Astrocyte of the cerebellum (primary cell): ENCODE measurements at regions not wholly inside any gene's neighbourhood (a gene's known extent, or its start where the extent isn't known, plus 50 kb on each side); places are given as distances from the start of the nearest gene placed in this dataset.

ENCODE experiments used
- DNase-seq: peaks from one replicate; pipeline ENCODE4 v3.0.0-alpha.2; 2011; ENCODE audit warnings: low read depth
- H3K4me3 ChIP-seq: 2 replicates; pipeline ENCODE4 v1.5.1; 2011; ENCODE audit warnings: mild to moderate bottlenecking, low read depth, low read length, moderate library complexity
- in situ Hi-C: cut with HindIII; loops from 2 replicates; pipeline ENCODE4 v1.10.0; 2017; ENCODE audit warnings: low sequenced_read_pairs
- TF ChIP-seq, protein P1 (sequence below): IDR thresholded peaks from 2 replicates; pipeline ENCODE4 v1.5.1; 2012; ENCODE audit warnings: low read length, low read depth, moderate library complexity, mild to moderate bottlenecking; ENCODE audit errors: missing control alignments

DNA sequence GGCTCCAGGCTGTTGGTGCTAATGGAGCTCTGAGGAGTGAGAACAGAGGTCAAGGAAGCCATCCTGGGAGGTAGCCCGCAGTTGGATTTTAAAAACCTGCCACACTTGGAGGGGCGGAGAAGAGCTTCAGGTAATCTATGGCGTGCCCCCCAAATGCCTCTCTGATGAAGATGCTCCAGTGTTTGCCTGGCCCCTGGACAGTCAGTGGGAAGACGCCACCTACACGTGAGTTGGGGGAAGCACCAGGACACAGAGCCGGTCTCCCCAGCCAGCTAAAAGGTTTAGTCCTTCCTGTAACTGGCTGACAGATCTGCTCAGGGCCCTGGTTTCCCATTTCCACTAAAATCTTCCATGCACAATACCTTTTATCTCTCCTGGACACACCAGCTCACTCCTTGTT lies 225.0 kb downstream of the TTC32 start:
- in situ Hi-C loops = no loop called here
- H3K4me3 ChIP-seq = no peak overlapping the region
- DNase-seq = no peak
- TF ChIP-seq, protein P1, sequence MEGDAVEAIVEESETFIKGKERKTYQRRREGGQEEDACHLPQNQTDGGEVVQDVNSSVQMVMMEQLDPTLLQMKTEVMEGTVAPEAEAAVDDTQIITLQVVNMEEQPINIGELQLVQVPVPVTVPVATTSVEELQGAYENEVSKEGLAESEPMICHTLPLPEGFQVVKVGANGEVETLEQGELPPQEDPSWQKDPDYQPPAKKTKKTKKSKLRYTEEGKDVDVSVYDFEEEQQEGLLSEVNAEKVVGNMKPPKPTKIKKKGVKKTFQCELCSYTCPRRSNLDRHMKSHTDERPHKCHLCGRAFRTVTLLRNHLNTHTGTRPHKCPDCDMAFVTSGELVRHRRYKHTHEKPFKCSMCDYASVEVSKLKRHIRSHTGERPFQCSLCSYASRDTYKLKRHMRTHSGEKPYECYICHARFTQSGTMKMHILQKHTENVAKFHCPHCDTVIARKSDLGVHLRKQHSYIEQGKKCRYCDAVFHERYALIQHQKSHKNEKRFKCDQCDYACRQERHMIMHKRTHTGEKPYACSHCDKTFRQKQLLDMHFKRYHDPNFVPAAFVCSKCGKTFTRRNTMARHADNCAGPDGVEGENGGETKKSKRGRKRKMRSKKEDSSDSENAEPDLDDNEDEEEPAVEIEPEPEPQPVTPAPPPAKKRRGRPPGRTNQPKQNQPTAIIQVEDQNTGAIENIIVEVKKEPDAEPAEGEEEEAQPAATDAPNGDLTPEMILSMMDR = no peak

DNA sequence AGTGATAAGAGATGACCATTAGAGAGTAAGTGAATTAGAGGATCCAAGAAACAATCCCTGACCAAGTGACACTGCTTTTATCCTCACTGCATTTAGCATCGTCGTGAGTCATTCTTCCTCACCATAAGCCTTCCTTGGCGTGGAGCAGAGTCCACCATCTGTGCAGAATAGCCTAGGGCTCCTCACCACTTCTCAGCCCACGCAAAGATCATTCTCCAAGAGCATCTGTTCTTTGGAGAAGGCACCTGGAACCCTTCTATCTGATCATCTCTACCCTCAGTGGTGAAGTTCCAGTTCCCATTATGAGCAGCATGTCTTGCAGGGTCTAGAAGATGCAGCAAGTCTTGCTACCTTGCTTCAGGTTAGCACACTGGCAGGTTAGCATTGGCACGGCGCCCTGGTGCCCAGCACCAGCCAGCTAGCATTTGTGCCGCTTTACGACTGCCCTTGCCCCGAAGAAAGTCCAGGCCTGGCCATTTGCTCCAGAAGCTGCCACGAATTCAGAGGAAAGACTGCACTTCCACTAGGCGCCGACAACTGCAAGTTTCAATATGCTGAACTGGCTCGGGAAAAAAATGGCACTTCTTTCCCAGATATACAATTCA lies 225.8 kb downstream of the TTC32 start:
- TF ChIP-seq, protein P1 = no peak
- in situ Hi-C loops = no loop called here
- DNase-seq = no peak
- H3K4me3 ChIP-seq = no peak overlapping the region

- no peak for DNase-seq
- no peak overlapping the region for H3K4me3 ChIP-seq
- TF ChIP-seq, protein P1 = no peak
- in situ Hi-C loops = no loop called here
These were observed 226.7 kb downstream of the TTC32 start for GRCh38 chr2:19675003-19675629.

DNA sequence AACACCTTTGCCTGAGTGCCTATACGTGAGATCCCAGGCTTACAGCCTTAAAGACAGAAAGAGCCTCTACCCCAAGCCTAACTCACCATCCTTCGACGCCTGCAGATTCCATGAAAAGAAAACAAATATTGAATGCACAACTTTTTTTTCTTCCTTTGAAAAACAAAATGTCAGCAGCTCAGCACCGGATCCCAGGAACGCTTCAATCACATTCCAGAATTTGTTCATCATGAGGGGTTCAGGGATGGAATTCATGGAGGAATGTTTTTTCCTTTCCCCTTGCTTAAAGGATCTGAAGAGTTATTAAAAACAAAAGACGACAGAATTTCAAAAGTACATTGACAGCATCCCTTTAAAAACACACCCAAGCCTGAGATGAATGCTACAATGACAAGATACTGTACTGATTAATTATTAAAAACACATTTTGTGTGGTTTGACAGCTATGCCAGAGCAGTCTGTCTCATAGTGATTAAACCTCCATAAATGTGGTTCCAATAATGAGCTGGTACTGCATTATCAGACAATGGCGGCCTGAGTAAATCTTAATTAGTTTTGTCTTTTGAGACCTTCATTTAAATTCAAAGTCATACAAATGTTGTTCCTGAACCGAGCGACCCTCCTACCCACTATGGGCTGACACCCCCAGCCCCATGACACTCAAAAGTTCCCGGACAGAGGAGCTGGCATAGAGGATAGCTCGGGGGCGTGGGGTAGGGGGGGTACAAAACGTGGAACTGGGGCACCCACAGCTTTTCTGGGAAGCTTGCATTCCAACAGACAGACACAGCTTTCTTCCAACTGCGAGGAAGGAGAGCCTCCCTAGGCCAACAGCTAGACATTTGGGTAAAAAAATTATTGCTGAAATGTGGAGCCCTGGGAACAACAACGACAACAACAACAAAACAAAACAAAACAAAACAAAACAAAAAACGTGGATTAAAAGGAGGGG lies 227.5 kb downstream of the TTC32 start:
- no peak for DNase-seq
- in situ Hi-C loops = loop anchor here (25.0 kb wide), 1 partner anchor 312 kb away; the partner anchor contains the start of gene OSR1
- TF ChIP-seq, protein P1 = no peak
- no peak overlapping the region for H3K4me3 ChIP-seq

DNA sequence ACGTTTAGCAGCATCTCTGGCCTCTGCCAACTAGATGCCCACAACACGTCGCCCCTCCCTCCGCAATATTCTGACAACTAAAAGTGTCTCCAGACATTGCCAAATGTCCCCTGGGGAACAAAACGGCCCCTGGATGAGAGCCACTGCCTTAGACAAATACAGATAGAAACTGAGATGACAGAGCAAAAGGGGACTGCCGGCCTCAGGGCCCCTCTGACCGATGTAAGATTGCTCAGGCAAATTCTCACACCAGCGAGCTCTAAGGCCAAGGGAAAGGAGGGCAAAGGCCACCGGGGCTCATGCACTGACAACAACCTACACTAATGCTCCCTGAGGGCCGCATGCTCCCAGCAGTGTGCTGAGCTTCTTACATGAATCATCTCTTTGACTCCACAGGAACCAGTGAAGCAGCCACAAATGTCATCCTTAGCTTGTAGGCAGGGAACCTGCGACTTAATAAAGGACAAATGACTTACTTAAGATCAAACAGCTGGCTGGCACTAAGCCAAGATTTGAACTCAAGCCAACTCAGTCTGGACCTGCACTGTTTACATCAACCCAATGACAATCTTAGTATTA lies 228.5 kb downstream of the TTC32 start:
- TF ChIP-seq, protein P1 = no peak
- no peak for DNase-seq
- no peak overlapping the region for H3K4me3 ChIP-seq
- in situ Hi-C loops = loop anchor here (25.0 kb wide), 1 partner anchor 311 kb away; the partner anchor contains the start of gene OSR1

- no peak for DNase-seq
- no peak overlapping the region for H3K4me3 ChIP-seq
- in situ Hi-C loops = loop anchor here (25.0 kb wide), 1 partner anchor 310 kb away; the partner anchor contains the start of gene OSR1
- TF ChIP-seq, protein P1 = no peak
These were observed 229.9 kb downstream of the TTC32 start for GRCh38 chr2:19671916-19672315.
